Sigmoid colon (tissue), 4 donors: ENCODE measurements at regions not wholly inside any gene's neighbourhood (a gene's known extent, or its start where the extent isn't known, plus 50 kb on each side); places are given as distances from the start of the nearest gene placed in this dataset.
"Not testable (repeated sequence)": the region's sequence is repeated elsewhere in the genome, so short reads cannot be mapped to it uniquely, and the experiment has no call there.

ENCODE experiments used
- POLR2A ChIP-seq, 2 donors: fragments of 450-650 bp; IDR thresholded peaks; one replicate each; pipeline ENCODE4 v1.6.1; 2016; ENCODE audit warnings: antibody characterized with exemption in 2 of 2, mild to moderate bottlenecking in 2 of 2, moderate library complexity in 2 of 2
- POLR2AphosphoS5 ChIP-seq, 4 donors: sonication (generic); formaldehyde crosslinking; IDR thresholded peaks; one replicate each; pipeline ENCODE4 v1.6.1; 2017; ENCODE audit warnings: antibody characterized with exemption in 4 of 4

DNA sequence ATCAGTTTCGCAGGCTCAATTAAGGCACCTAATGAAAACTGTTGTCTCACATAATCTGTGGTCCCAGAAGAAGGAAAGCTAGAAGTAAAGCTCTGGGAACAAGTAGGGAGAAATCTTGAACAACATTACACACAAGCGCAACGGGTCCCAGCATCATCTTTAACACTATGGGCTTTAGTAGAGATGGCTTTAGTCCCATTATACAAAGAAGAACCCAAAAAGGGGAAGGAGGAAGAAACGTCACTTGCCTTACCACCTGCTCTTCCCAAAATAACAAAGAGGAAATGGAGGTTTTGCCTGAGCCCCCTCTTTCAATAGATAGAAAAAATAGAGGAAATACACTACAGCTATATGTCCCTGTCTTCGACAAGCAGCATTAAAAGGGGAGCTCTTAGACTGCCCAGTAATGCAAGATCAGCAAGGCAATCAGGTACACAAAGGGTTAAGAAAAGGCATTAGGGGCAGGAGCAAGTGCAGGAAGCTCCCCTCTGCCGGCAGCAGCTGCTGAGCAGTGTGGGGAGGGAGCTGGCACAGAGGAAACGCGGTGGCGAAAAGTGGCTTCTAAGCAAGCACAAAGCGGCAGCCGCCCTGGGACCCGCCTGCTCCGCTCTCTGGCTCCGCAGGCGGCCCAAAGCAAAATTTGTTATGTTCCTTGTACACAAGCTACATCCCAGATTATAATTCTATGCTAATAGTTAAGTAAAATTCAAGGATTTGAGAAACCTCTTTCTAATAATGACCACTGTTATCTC lies 1218.8 kb downstream of the TMEM121 start:
- not testable (repeated sequence) for TF ChIP-seq POLR2A, POLR2AphosphoS5 (IDR thresholded peaks at IDR 0.05)
